Glutamatergic neuron (in vitro differentiated cells): ENCODE measurements at regions not wholly inside any gene's neighbourhood (a gene's known extent, or its start where the extent isn't known, plus 50 kb on each side); places are given as distances from the start of the nearest gene placed in this dataset.

Source experiments
- DNase-seq: peaks from one replicate; pipeline ENCODE4 v3.0.0; 2022
- H3K27ac Mint-ChIP-seq: one replicate; pipeline ENCODE4 v1.8.0; 2020; ENCODE audit warnings: mild to moderate bottlenecking, mixed read lengths, inconsistent platforms; ENCODE audit not compliant: unreplicated experiment
- H3K27me3 Mint-ChIP-seq: one replicate; pipeline ENCODE4 v1.8.0; 2020; ENCODE audit warnings: mild to moderate bottlenecking, moderate library complexity, mixed read lengths, inconsistent platforms; ENCODE audit not compliant: unreplicated experiment
- H3K36me3 Mint-ChIP-seq: one replicate; pipeline ENCODE4 v1.8.0; 2020; ENCODE audit warnings: mild to moderate bottlenecking, mixed read lengths, inconsistent platforms; ENCODE audit not compliant: unreplicated experiment
- H3K4me1 Mint-ChIP-seq: one replicate; pipeline ENCODE4 v1.8.0; 2020; ENCODE audit warnings: mild to moderate bottlenecking, low read depth, mixed read lengths, inconsistent platforms; ENCODE audit not compliant: unreplicated experiment
- H3K4me3 Mint-ChIP-seq: one replicate; pipeline ENCODE4 v1.8.0; 2020; ENCODE audit warnings: mild to moderate bottlenecking, mixed read lengths, inconsistent platforms; ENCODE audit not compliant: unreplicated experiment
- H3K9me3 Mint-ChIP-seq: one replicate; pipeline ENCODE4 v1.8.0; 2020; ENCODE audit warnings: mild to moderate bottlenecking, moderate library complexity, mixed read lengths, inconsistent platforms; ENCODE audit not compliant: unreplicated experiment
- CTCF ChIP-seq: fragments of 200-600 bp; sonication (generic); IDR thresholded peaks from one replicate; pipeline ENCODE4 v1.5.0; 2021; ENCODE audit not compliant: partially characterized antibody, unreplicated experiment

GRCh38 chr2:200065477-200065876 is 110.1 kb downstream of the MAIP1 start:
- no peak overlapping the region for H3K27ac Mint-ChIP-seq
- no peaks in the 10 kb centered on the region for H3K27me3 Mint-ChIP-seq
- H3K4me1 Mint-ChIP-seq = peaks cover 6% of the 10 kb centered on the region
- H3K36me3 Mint-ChIP-seq = no peaks in the 10 kb centered on the region
- no peak overlapping the region for H3K4me3 Mint-ChIP-seq
- no peak for DNase-seq
- no peak for TF ChIP-seq CTCF
- H3K9me3 Mint-ChIP-seq = peaks cover 2% of the 10 kb centered on the region

- Mint-ChIP-seq H3K4me1 (peaks cover 6% of the 10 kb centered on the region), H3K27ac (no peak overlapping the region), H3K36me3 (no peaks in the 10 kb centered on the region), H3K4me3 (no peak overlapping the region), H3K9me3 (peaks cover 2% of the 10 kb centered on the region), H3K27me3 (no peaks in the 10 kb centered on the region)
- no peak for DNase-seq
- TF ChIP-seq CTCF = no peak
These were observed 111.0 kb downstream of the MAIP1 start for GRCh38 chr2:200066417-200066816.

- no peaks in the 10 kb centered on the region for H3K27me3 Mint-ChIP-seq
- no peak for DNase-seq
- H3K9me3 Mint-ChIP-seq = peaks cover 2% of the 10 kb centered on the region
- H3K27ac Mint-ChIP-seq = no peak overlapping the region
- no peak overlapping the region for H3K4me3 Mint-ChIP-seq
- H3K4me1 Mint-ChIP-seq = peaks cover 4% of the 10 kb centered on the region
- TF ChIP-seq CTCF = no peak
- no peaks in the 10 kb centered on the region for H3K36me3 Mint-ChIP-seq
These were observed 113.3 kb downstream of the MAIP1 start for GRCh38 chr2:200068642-200069041.

- no peaks in the 10 kb centered on the region for H3K27me3 Mint-ChIP-seq
- H3K9me3 Mint-ChIP-seq = peaks cover 4% of the 10 kb centered on the region
- no peak for TF ChIP-seq CTCF
- H3K36me3 Mint-ChIP-seq = no peaks in the 10 kb centered on the region
- H3K4me3 Mint-ChIP-seq = peak overlapping the region; percentile 40
- peaks cover 52% of the 10 kb centered on the region for H3K4me1 Mint-ChIP-seq
- peak overlapping the region; percentile 91 for H3K27ac Mint-ChIP-seq
- no peak for DNase-seq
These were observed 121.8 kb downstream of the MAIP1 start for GRCh38 chr2:200077210-200077650.

- no peak for TF ChIP-seq CTCF
- peak overlapping the region; percentile 48 for H3K4me3 Mint-ChIP-seq
- H3K27ac Mint-ChIP-seq = peak overlapping the region; percentile 95
- H3K4me1 Mint-ChIP-seq = peaks cover 58% of the 10 kb centered on the region
- H3K9me3 Mint-ChIP-seq = peaks cover 4% of the 10 kb centered on the region
- H3K27me3 Mint-ChIP-seq = no peaks in the 10 kb centered on the region
- H3K36me3 Mint-ChIP-seq = no peaks in the 10 kb centered on the region
- no peak for DNase-seq
These were observed 122.5 kb downstream of the MAIP1 start for GRCh38 chr2:200077838-200078237.
